Keratinocyte (primary cell): ENCODE measurements at regions not wholly inside any gene's neighbourhood (a gene's known extent, or its start where the extent isn't known, plus 50 kb on each side); places are given as distances from the start of the nearest gene placed in this dataset.
"Not testable (repeated sequence)": the region's sequence is repeated elsewhere in the genome, so short reads cannot be mapped to it uniquely, and the experiment has no call there.

Experiments used
- DNase-seq: peaks from one replicate; pipeline ENCODE4 v3.0.0-alpha.2; 2011; ENCODE audit warnings: low read depth, missing footprints, low spot score
- FAIRE-seq: peaks from 2 replicates; lab custom pipeline; 2011; peaks lifted over from hg19 to GRCh38; lab: Jason Lieb, UNC
- H2AFZ ChIP-seq: 2 replicates; pipeline ENCODE4 v1.6.0; 2012; ENCODE audit warnings: low read length, control low read depth, inconsistent platforms; ENCODE audit not compliant: control insufficient read depth
- H3K27ac ChIP-seq: 2 replicates; pipeline ENCODE4 v1.5.1; 2011; ENCODE audit warnings: low read length; ENCODE audit not compliant: control insufficient read depth, insufficient read depth
- H3K27me3 ChIP-seq: 3 replicates; pipeline ENCODE4 v1.6.0; 2011; ENCODE audit warnings: low read length; ENCODE audit not compliant: control insufficient read depth, insufficient read depth; ENCODE audit errors: extremely low read depth
- H3K36me3 ChIP-seq, 2 experiments: 2 replicates in 1 of 2; 3 replicates in 1 of 2; pipeline ENCODE4 v1.5.1; 2011; ENCODE audit warnings: low read length in 2 of 2, mild to moderate bottlenecking in 1 of 2; ENCODE audit not compliant: control insufficient read depth in 2 of 2, insufficient read depth in 2 of 2; ENCODE audit errors: extremely low read depth in 1 of 2
- H3K4me1 ChIP-seq: 3 replicates; pipeline ENCODE4 v1.5.1; 2011; ENCODE audit warnings: low read length; ENCODE audit not compliant: control insufficient read depth, insufficient read depth; ENCODE audit errors: extremely low read depth
- H3K4me2 ChIP-seq: 3 replicates; pipeline ENCODE4 v1.6.0; 2011; ENCODE audit warnings: low read depth, low read length; ENCODE audit not compliant: control insufficient read depth, insufficient read depth; ENCODE audit errors: extremely low read depth
- H3K4me3 ChIP-seq, 3 experiments: fragments of 200-600 bp in 1 of 3; sonication (generic) in 1 of 3; 2 replicates in 2 of 3; 3 replicates in 1 of 3; pipeline ENCODE4 v1.5.1; 2011 to 2016; ENCODE audit warnings: low read length in 3 of 3, mild to moderate bottlenecking in 3 of 3, control low read depth in 2 of 3, inconsistent platforms in 1 of 3, low read depth in 1 of 3, mixed read lengths in 1 of 3, mixed run types in 1 of 3, moderate library complexity in 1 of 3; ENCODE audit not compliant: control insufficient read depth in 2 of 3, insufficient read depth in 2 of 3; ENCODE audit errors: extremely low read depth in 1 of 3
- H3K79me2 ChIP-seq: 2 replicates; pipeline ENCODE4 v1.6.0; 2012; ENCODE audit warnings: low read length; ENCODE audit not compliant: control insufficient read depth, insufficient read depth
- H3K9ac ChIP-seq: 3 replicates; pipeline ENCODE4 v1.6.0; 2011; ENCODE audit warnings: low read length; ENCODE audit not compliant: control insufficient read depth, insufficient read depth; ENCODE audit errors: extremely low read depth
- H3K9me1 ChIP-seq: 3 replicates; pipeline ENCODE4 v1.6.0; 2011; ENCODE audit warnings: low read length; ENCODE audit not compliant: control insufficient read depth, insufficient read depth; ENCODE audit errors: extremely low read depth
- H3K9me3 ChIP-seq: 2 replicates; pipeline ENCODE4 v1.5.1; 2012; ENCODE audit warnings: low read depth, low read length; ENCODE audit not compliant: control insufficient read depth
- H4K20me1 ChIP-seq: 3 replicates; pipeline ENCODE4 v1.6.0; 2011; ENCODE audit warnings: low read length; ENCODE audit not compliant: control insufficient read depth, insufficient read depth; ENCODE audit errors: extremely low read depth
- EZH2 ChIP-seq: IDR thresholded peaks from one replicate; pipeline ENCODE4 v1.6.1; 2012; ENCODE audit warnings: inconsistent platforms, mild to moderate bottlenecking, low read length, moderate library complexity
- dilution Hi-C: fragments of 300-500 bp; cut with MboI; formaldehyde crosslinking; loops from one replicate; pipeline ENCODE4 v1.7.0; 2020; ENCODE audit warnings: low sequenced_read_pairs; ENCODE audit not compliant: extremely low pct_ligation_motif_present
- TF ChIP-seq, protein P1 (sequence below), 3 experiments: IDR thresholded peaks in 1 of 3; conservative IDR thresholded peaks in 1 of 3; optimal IDR thresholded peaks in 1 of 3; 2 replicates in 2 of 3; 3 replicates in 1 of 3; pipeline versions ENCODE3 to v1.5.1; 2011; ENCODE audit warnings: low read length in 3 of 3, mild to moderate bottlenecking in 3 of 3, moderate library complexity in 2 of 3, control low read depth in 1 of 3, inconsistent platforms in 1 of 3; ENCODE audit not compliant: insufficient read depth in 2 of 3; ENCODE audit errors: extremely low read depth in 1 of 3

DNA sequence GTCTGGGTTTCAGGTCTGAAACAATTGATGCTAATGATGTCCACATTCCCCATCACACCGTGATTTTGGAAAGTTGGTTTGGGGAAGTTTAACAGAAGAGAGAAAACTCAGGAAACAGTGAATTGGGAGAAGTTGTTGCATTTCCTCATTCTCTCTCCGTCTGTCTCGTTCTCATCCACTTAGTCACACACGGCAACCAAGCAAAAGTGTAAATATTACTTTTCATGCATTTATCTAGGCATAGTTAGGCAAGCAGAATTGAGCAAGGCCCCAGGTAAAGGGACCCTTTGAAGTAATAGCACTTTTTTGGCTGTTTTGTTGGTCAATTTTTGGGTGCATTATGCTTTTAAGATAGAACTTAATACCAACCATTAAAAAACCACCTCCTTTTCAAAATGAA, 137.0 kb upstream of the SULF2 start:
- H3K9me3 ChIP-seq: peaks cover 4% of the 10 kb centered on the region
- no peaks in the 10 kb centered on the region for H3K27me3 ChIP-seq
- peak overlapping the region; percentile 42 for H3K4me2 ChIP-seq
- no peaks in the 10 kb centered on the region for H3K36me3 ChIP-seq
- no peaks in the 10 kb centered on the region for H3K79me2 ChIP-seq
- no peaks in the 10 kb centered on the region for H3K9me1 ChIP-seq
- H3K4me1 ChIP-seq: peaks cover 45% of the 10 kb centered on the region
- no peak for TF ChIP-seq EZH2
- TF ChIP-seq, protein P1, sequence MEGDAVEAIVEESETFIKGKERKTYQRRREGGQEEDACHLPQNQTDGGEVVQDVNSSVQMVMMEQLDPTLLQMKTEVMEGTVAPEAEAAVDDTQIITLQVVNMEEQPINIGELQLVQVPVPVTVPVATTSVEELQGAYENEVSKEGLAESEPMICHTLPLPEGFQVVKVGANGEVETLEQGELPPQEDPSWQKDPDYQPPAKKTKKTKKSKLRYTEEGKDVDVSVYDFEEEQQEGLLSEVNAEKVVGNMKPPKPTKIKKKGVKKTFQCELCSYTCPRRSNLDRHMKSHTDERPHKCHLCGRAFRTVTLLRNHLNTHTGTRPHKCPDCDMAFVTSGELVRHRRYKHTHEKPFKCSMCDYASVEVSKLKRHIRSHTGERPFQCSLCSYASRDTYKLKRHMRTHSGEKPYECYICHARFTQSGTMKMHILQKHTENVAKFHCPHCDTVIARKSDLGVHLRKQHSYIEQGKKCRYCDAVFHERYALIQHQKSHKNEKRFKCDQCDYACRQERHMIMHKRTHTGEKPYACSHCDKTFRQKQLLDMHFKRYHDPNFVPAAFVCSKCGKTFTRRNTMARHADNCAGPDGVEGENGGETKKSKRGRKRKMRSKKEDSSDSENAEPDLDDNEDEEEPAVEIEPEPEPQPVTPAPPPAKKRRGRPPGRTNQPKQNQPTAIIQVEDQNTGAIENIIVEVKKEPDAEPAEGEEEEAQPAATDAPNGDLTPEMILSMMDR (optimal IDR thresholded peaks at IDR 0.05 in 1 of 3, IDR thresholded peaks at IDR 0.05 in 1 of 3, conservative IDR thresholded peaks at IDR 0.05 in 1 of 3; ENCODE audit: extremely low read depth in 1 of 3, insufficient read depth in 2 of 3, low read length in 3 of 3): no peak
- H2AFZ ChIP-seq: no peak overlapping the region
- H3K9ac ChIP-seq: peak overlapping the region; percentile 40
- DNase-seq: no peak
- FAIRE-seq: no peak
- H3K4me3 ChIP-seq: no peak overlapping the region
- dilution Hi-C loops: no loop called here
- peak overlapping the region; percentile 44 for H3K27ac ChIP-seq
- H4K20me1 ChIP-seq: no peaks in the 10 kb centered on the region

DNA sequence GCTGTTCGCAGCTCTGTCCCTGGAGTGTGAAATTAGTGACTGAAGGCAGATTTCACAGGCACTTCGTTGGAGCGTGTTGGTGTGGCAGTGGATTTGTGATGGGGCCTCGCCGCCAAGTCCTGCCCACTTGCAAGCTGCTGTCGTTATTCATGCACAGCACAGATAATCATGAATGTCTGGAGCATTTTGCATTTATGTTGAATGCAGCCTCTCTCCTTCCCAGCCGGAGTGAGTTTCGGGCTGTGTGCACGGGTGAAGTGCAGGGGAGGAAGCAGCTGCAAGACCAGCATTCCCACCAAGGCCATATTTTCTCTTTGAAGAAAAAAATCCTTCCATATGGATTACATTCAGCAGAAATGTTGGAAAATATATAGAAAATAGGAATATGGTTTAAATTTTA, 136.5 kb upstream of the SULF2 start:
- Histone ChIP-seq H3K4me2 (peak overlapping the region; percentile 42), H3K27ac (peak overlapping the region; percentile 44), H3K4me1 (peaks cover 40% of the 10 kb centered on the region), H3K9ac (peak overlapping the region; percentile 40)
- FAIRE-seq, H4K20me1 ChIP-seq, DNase-seq, dilution Hi-C loops, H2AFZ ChIP-seq, H3K36me3 ChIP-seq, H3K9me1 ChIP-seq, H3K9me3 ChIP-seq, H3K27me3 ChIP-seq, H3K4me3 ChIP-seq, H3K79me2 ChIP-seq: not testable (repeated sequence)

DNA sequence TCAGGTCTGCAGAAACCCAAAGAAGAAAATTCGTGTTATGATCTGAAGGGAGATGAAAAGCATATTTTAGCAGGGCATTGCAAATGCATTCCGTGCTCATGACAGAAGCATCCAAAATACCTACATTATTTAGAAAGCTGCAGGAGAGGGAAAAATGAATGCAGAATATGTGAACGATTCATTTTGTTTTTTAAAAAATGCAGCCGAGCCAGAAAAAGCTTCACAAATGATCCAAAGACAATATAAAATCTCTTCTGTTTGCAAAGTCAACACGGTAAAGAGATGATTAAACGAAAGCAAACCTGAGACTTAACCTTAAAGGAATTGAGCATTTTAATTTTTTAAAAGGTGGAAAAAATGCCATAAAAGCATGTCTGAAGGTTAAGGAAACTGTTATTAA, 136.1 kb upstream of the SULF2 start:
- Histone ChIP-seq H3K27me3 (no peaks in the 10 kb centered on the region), H3K4me1 (peaks cover 36% of the 10 kb centered on the region), H3K36me3 (no peaks in the 10 kb centered on the region), H3K4me2 (peak overlapping the region; percentile 42), H3K9me3 (peaks cover 10% of the 10 kb centered on the region), H4K20me1 (no peaks in the 10 kb centered on the region), H3K9me1 (no peaks in the 10 kb centered on the region), H3K4me3 (no peak overlapping the region), H2AFZ (no peak overlapping the region), H3K9ac (no peak overlapping the region), H3K79me2 (no peaks in the 10 kb centered on the region), H3K27ac (peak overlapping the region; percentile 44)
- DNase-seq (no peak), FAIRE-seq (no peak)
- dilution Hi-C loops: no loop called here
- TF ChIP-seq, protein P1 (optimal IDR thresholded peaks at IDR 0.05 in 1 of 3, IDR thresholded peaks at IDR 0.05 in 1 of 3, conservative IDR thresholded peaks at IDR 0.05 in 1 of 3; ENCODE audit: extremely low read depth in 1 of 3, insufficient read depth in 2 of 3, low read length in 3 of 3): no peak
- TF ChIP-seq EZH2: no peak
